GM12878 (cell line): ENCODE measurements at regions not wholly inside any gene's neighbourhood (a gene's known extent, or its start where the extent isn't known, plus 50 kb on each side); places are given as distances from the start of the nearest gene placed in this dataset.

Experiments used
- ATAC-seq: fragments of 200-7000 bp; cut with Tn5 transposase; 3 replicates; pipeline ENCODE4 v1.9.1; 2020; ENCODE audit warnings: mild to moderate bottlenecking, moderate library complexity
- BruUV-seq: library from RNA; stranded (reverse); fragments of 400-500 nt; replicated peaks from 2 replicates; lab custom pipeline; 2021; lab: Mats Ljungman, UMichigan
- CTCF ChIA-PET: fragments of 300-600 bp; sonication (Branson Sonifier 250); formaldehyde crosslinking; extraction: SDS; loops from one replicate; lab custom pipeline; 2021; ENCODE audit warnings: inconsistent platforms; lab: Yijun Ruan, JAX
- POLR2A ChIA-PET: fragments of 350-600 bp; formaldehyde crosslinking; extraction: SDS; loops from one replicate; lab custom pipeline; 2021; ENCODE audit warnings: inconsistent platforms; lab: Charles Lee
- RAD21 ChIA-PET: fragments of 300-600 bp; sonication (Branson Sonifier 250); formaldehyde crosslinking; loops from one replicate; lab custom pipeline; 2023; ENCODE audit warnings: antibody characterized with exemption; ENCODE audit not compliant: unreplicated experiment; lab: Charles Lee
- SMC1A ChIA-PET: fragments of 300-600 bp; sonication (Branson Sonifier 250); formaldehyde crosslinking; loops from one replicate; lab custom pipeline; 2023; ENCODE audit not compliant: unreplicated experiment, uncharacterized antibody; lab: Charles Lee
- DNase-seq: peaks from one replicate; pipeline ENCODE4 v3.0.0-alpha.2; 2011; ENCODE audit warnings: low read depth, low spot score
- FAIRE-seq: peaks from 3 replicates; lab custom pipeline; 2011; peaks lifted over from hg19 to GRCh38; lab: Jason Lieb, UNC
- H2AFZ ChIP-seq: 2 replicates; pipeline ENCODE4 v1.6.0; 2011; ENCODE audit warnings: low read depth, low read length, control low read depth; ENCODE audit not compliant: control insufficient read depth
- H3K27ac ChIP-seq: 2 replicates; pipeline ENCODE4 v1.5.1; 2011; ENCODE audit warnings: control low read depth; ENCODE audit not compliant: control insufficient read depth, insufficient read depth
- H3K27me3 ChIP-seq, 2 experiments: replicated peaks in 1 of 2; 2 replicates each; pipeline versions ENCODE4 v1.6.0 to v1.6.1; 2011; ENCODE audit warnings: low read length in 1 of 2; ENCODE audit not compliant: control insufficient read depth in 2 of 2, insufficient read depth in 2 of 2
- H3K36me3 ChIP-seq, 2 experiments: 2 replicates each; pipeline ENCODE4 v1.5.1; 2011; ENCODE audit warnings: low read length in 1 of 2; ENCODE audit not compliant: control insufficient read depth in 2 of 2, insufficient read depth in 2 of 2
- H3K4me1 ChIP-seq: 2 replicates; pipeline ENCODE4 v1.6.1; 2011; ENCODE audit warnings: mild to moderate bottlenecking, low read length, moderate library complexity, mixed read lengths; ENCODE audit not compliant: control insufficient read depth, insufficient read depth
- H3K4me2 ChIP-seq: 2 replicates; pipeline ENCODE4 v1.6.0; 2011; ENCODE audit warnings: control low read depth; ENCODE audit not compliant: control insufficient read depth, insufficient read depth
- H3K4me3 ChIP-seq: fragments of 200-600 bp; sonication (generic); 2 replicates; pipeline ENCODE4 v1.5.1; 2016
- H3K79me2 ChIP-seq: 2 replicates; pipeline ENCODE4 v1.6.0; 2011; ENCODE audit warnings: low read length; ENCODE audit not compliant: control insufficient read depth, insufficient read depth
- H3K9ac ChIP-seq: 2 replicates; pipeline ENCODE4 v1.8.0; 2011; ENCODE audit warnings: low read length, control low read depth, mixed read lengths; ENCODE audit not compliant: control insufficient read depth, insufficient read depth
- H3K9me3 ChIP-seq: replicated peaks from 3 replicates; pipeline ENCODE4 v1.5.1; 2011; ENCODE audit warnings: mild to moderate bottlenecking, low read length; ENCODE audit not compliant: control insufficient read depth, insufficient read depth
- H4K20me1 ChIP-seq: 2 replicates; pipeline ENCODE4 v1.6.0; 2011; ENCODE audit not compliant: control insufficient read depth, insufficient read depth
- CHD4 ChIP-seq: fragments of 200-600 bp; sonication (generic); IDR thresholded peaks from 2 replicates; pipeline ENCODE4 v1.6.1; 2016; ENCODE audit warnings: mild to moderate bottlenecking
- EGR1 ChIP-seq, 2 experiments: IDR thresholded peaks; 1 replicate in 1 of 2; 2 replicates in 1 of 2; pipeline ENCODE4 v1.6.1; 2011 to 2012; ENCODE audit warnings: low read depth in 2 of 2, low read length in 2 of 2, borderline replicate concordance in 1 of 2, mild to moderate bottlenecking in 1 of 2, moderate library complexity in 1 of 2
- MEF2A ChIP-seq: IDR thresholded peaks from 2 replicates; pipeline ENCODE4 v1.6.1; 2011; ENCODE audit warnings: low read depth, mild to moderate bottlenecking, low read length, moderate library complexity; ENCODE audit not compliant: insufficient read depth
- MEF2B ChIP-seq: fragments of 450-650 bp; IDR thresholded peaks from 2 replicates; pipeline ENCODE4 v1.6.1; 2018; ENCODE audit warnings: mild to moderate bottlenecking, moderate library complexity; ENCODE audit not compliant: partially characterized antibody, poor library complexity, severe bottlenecking
- NRF1 ChIP-seq: conservative IDR thresholded peaks from 2 replicates; pipeline ENCODE4 v1.6.1; 2011; ENCODE audit warnings: mild to moderate bottlenecking, low read depth, low read length, improper control_type of control experiment
- POLR2A ChIP-seq: IDR thresholded peaks from 2 replicates; pipeline ENCODE4 v1.6.1; 2011; ENCODE audit warnings: low read depth, mild to moderate bottlenecking, low read length
- SRF ChIP-seq, 2 experiments: IDR thresholded peaks; 2 replicates each; pipeline ENCODE4 v1.6.1; 2011; ENCODE audit warnings: low read depth in 2 of 2, low read length in 2 of 2, mild to moderate bottlenecking in 1 of 2, moderate library complexity in 1 of 2
- TBL1XR1 ChIP-seq: IDR thresholded peaks from 2 replicates; pipeline ENCODE4 v1.6.1; 2012; ENCODE audit warnings: low read depth, low read length, improper control_type of control experiment
- YY1 ChIP-seq: IDR thresholded peaks from 2 replicates; pipeline ENCODE4 v1.6.1; 2011; ENCODE audit warnings: low read depth, mild to moderate bottlenecking, low read length
- ZNF217 ChIP-seq: fragments of 450-650 bp; IDR thresholded peaks from 2 replicates; pipeline ENCODE4 v1.6.1; 2017; ENCODE audit warnings: antibody characterized with exemption, mild to moderate bottlenecking
- WGBS: methylation state at CpG from one replicate; pipeline ENCODE4 v1.1.6; 2016; ENCODE audit warnings: low lambda C conversion rate; ENCODE audit not compliant: insufficient replicate concordance, insufficient coverage; ENCODE audit errors: missing lambda C conversion rate; 5-methylcytosine and 5-hydroxymethylcytosine counted together
- in situ Hi-C: fragments of 300-500 bp; cut with MboI; formaldehyde crosslinking; loops from 9 replicates; pipeline ENCODE4 v1.14.3; 2018; ENCODE audit warnings: mixed read lengths
- intact Hi-C: fragments of 100-400 bp; cut with micrococcal nuclease; formaldehyde crosslinking; loops from one replicate; pipeline ENCODE4 v1.14.2; 2022; ENCODE audit not compliant: unreplicated experiment
- TF ChIP-seq, protein P1 (sequence below): IDR thresholded peaks from 2 replicates; pipeline ENCODE4 v1.6.1; 2012; ENCODE audit warnings: low read length, inconsistent platforms
- TF ChIP-seq, protein P2 (sequence below): fragments of 450-650 bp; IDR thresholded peaks from 2 replicates; pipeline ENCODE4 v1.6.1; 2018; ENCODE audit warnings: borderline replicate concordance, mild to moderate bottlenecking; ENCODE audit not compliant: partially characterized antibody
- TF ChIP-seq, protein P3 (sequence below): IDR thresholded peaks from 2 replicates; pipeline ENCODE4 v1.6.1; 2012; ENCODE audit warnings: improper control_type of control experiment, low read depth, low read length; ENCODE audit not compliant: insufficient replicate concordance

DNA sequence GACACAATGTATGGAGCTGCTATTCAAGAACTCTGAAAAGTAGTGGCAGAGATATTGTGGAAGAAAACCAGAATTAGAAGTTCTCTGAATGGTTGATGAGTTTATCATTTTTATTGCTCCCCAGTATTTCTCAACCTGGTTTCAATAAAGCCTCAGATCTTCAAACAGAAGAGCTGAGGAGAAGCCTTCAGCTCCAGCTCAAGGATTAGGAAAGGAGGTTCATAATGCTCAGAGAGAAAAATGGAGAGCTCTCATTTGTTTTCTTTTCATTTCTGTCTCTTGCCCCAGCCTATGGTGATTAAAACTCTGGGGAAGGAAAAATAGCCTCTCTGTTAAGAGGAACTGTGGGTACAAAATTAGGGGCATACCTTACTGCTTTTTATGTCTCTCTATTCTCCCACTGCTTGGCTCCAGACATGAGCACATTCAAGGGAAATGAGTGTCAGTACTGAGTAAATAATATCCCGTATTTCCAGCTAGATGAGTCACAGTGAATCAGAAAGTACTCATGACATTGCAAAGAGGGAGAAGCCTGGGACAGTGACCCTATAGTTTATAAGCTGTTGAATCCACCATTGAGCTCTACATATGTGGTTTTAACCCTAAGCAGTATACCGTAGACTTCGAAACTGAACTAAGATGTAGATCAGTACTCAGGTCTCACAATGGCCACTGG, 138.1 kb downstream of the EMB start:
- CTCF ChIA-PET, result interaction anchor here (0.6 to 1.6 kb wide), 3 partner anchors 16 to 449 kb away, joined by 3 to 6 read pairs (median 3); no protein-coding TSS in a partner anchor
- Histone ChIP-seq H3K9me3 (no peaks in the 10 kb centered on the region), H3K4me2 (no peak overlapping the region), H3K9ac (no peak overlapping the region), H2AFZ (no peak overlapping the region), H3K79me2 (no peaks in the 10 kb centered on the region), H3K4me3 (no peak overlapping the region), H4K20me1 (no peaks in the 10 kb centered on the region), H3K4me1 (no peaks in the 10 kb centered on the region), H3K36me3 (no peaks in the 10 kb centered on the region), H3K27me3 (no peaks in the 10 kb centered on the region), H3K27ac (no peak overlapping the region)
- SMC1A ChIA-PET, result no interaction called here
- BruUV-seq, result no TSS peak
- 36% methylated on average over 3 of the region's 3 CpGs for WGBS
- intact Hi-C loops, result no loop called here
- POLR2A ChIA-PET, result no interaction called here
- ATAC-seq (no peak), FAIRE-seq (no peak), DNase-seq (no peak)
- TF ChIP-seq EGR1 (IDR thresholded peaks at IDR 0.05; ENCODE audit: borderline replicate concordance in 1 of 2, low read depth in 2 of 2, low read length in 2 of 2) (no peak), CHD4 (no peak), NRF1 (no peak), YY1 (no peak), ZNF217 (no peak), MEF2A (no peak), TBL1XR1 (no peak), SRF (IDR thresholded peaks at IDR 0.05; ENCODE audit: low read depth in 2 of 2, low read length in 2 of 2) (no peak), POLR2A (no peak), MEF2B (no peak)
- TF ChIP-seq, protein P1, sequence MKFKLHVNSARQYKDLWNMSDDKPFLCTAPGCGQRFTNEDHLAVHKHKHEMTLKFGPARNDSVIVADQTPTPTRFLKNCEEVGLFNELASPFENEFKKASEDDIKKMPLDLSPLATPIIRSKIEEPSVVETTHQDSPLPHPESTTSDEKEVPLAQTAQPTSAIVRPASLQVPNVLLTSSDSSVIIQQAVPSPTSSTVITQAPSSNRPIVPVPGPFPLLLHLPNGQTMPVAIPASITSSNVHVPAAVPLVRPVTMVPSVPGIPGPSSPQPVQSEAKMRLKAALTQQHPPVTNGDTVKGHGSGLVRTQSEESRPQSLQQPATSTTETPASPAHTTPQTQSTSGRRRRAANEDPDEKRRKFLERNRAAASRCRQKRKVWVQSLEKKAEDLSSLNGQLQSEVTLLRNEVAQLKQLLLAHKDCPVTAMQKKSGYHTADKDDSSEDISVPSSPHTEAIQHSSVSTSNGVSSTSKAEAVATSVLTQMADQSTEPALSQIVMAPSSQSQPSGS, result no peak
- TF ChIP-seq, protein P2, sequence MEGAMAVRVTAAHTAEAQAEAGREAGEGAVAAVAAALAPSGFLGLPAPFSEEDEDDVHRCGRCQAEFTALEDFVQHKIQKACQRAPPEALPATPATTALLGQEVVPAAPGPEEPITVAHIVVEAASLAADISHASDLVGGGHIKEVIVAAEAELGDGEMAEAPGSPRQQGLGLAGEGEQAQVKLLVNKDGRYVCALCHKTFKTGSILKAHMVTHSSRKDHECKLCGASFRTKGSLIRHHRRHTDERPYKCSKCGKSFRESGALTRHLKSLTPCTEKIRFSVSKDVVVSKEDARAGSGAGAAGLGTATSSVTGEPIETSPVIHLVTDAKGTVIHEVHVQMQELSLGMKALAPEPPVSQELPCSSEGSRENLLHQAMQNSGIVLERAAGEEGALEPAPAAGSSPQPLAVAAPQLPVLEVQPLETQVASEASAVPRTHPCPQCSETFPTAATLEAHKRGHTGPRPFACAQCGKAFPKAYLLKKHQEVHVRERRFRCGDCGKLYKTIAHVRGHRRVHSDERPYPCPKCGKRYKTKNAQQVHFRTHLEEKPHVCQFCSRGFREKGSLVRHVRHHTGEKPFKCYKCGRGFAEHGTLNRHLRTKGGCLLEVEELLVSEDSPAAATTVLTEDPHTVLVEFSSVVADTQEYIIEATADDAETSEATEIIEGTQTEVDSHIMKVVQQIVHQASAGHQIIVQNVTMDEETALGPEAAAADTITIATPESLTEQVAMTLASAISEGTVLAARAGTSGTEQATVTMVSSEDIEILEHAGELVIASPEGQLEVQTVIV, result no peak
- TF ChIP-seq, protein P3, sequence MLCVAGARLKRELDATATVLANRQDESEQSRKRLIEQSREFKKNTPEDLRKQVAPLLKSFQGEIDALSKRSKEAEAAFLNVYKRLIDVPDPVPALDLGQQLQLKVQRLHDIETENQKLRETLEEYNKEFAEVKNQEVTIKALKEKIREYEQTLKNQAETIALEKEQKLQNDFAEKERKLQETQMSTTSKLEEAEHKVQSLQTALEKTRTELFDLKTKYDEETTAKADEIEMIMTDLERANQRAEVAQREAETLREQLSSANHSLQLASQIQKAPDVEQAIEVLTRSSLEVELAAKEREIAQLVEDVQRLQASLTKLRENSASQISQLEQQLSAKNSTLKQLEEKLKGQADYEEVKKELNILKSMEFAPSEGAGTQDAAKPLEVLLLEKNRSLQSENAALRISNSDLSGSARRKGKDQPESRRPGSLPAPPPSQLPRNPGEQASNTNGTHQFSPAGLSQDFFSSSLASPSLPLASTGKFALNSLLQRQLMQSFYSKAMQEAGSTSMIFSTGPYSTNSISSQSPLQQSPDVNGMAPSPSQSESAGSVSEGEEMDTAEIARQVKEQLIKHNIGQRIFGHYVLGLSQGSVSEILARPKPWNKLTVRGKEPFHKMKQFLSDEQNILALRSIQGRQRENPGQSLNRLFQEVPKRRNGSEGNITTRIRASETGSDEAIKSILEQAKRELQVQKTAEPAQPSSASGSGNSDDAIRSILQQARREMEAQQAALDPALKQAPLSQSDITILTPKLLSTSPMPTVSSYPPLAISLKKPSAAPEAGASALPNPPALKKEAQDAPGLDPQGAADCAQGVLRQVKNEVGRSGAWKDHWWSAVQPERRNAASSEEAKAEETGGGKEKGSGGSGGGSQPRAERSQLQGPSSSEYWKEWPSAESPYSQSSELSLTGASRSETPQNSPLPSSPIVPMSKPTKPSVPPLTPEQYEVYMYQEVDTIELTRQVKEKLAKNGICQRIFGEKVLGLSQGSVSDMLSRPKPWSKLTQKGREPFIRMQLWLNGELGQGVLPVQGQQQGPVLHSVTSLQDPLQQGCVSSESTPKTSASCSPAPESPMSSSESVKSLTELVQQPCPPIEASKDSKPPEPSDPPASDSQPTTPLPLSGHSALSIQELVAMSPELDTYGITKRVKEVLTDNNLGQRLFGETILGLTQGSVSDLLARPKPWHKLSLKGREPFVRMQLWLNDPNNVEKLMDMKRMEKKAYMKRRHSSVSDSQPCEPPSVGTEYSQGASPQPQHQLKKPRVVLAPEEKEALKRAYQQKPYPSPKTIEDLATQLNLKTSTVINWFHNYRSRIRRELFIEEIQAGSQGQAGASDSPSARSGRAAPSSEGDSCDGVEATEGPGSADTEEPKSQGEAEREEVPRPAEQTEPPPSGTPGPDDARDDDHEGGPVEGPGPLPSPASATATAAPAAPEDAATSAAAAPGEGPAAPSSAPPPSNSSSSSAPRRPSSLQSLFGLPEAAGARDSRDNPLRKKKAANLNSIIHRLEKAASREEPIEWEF, result no peak
- RAD21 ChIA-PET, result no interaction called here
- in situ Hi-C loops, result no loop called here
